ENCODE measurements at regions not wholly inside any gene's neighbourhood (a gene's known extent, or its start where the extent isn't known, plus 50 kb on each side); places are given as distances from the start of the nearest gene placed in this dataset.

DNA sequence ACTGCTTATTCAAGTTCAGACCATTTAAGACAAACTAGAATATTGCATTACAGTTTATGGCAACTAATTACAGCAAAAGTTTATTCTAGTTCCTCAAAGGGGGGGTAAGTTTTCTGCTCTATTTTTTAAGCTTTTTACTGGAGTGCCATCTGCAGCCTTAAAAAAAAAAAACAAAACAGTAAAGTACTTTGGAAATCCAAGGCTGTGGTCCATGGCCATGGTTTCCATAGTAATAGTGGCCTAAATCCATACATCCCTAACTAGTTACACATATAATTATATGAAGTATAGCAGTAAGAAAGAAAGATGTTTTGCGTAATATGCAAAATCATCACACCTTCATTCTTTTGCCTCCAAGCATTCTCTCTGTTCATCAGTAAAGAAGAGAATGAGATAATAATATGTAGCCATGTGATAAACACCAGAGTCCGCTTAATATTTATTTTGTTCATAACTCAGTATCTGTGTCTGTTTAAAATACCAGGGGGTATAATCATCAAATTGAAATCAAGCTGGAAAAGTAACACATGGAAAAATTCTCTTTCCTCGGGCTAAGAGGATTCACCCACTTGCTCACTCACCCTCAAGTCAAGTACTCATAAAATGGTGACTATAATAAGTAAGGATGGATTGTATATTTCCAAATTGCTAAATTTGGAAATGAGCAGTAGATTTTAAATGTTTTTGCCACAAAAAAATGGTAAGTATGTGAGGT lies 301.1 kb upstream of the RND3 start:
- TF ChIP-seq POLR2AphosphoS5 (IDR thresholded peaks at IDR 0.05; ENCODE audit: low read depth, low read length) = no peak
- no peak for TF ChIP-seq SIN3A (IDR thresholded peaks at IDR 0.05; ENCODE audit: borderline replicate concordance, insufficient read depth, low read length)
- no peak for TF ChIP-seq REST (IDR thresholded peaks at IDR 0.05; ENCODE audit: insufficient read depth in 1 of 2, low read depth in 2 of 2, low read length in 2 of 2)
- TF ChIP-seq TAF1 (IDR thresholded peaks at IDR 0.05; ENCODE audit: borderline replicate concordance, insufficient read depth, low read length) = no peak
- TF ChIP-seq FOXP2 (optimal IDR thresholded peaks at IDR 0.05; ENCODE audit: borderline replicate concordance, extremely low read depth, extremely low read length, insufficient read depth) = no peak

GRCh38 chr2:150787353-150788093 lies 300.1 kb upstream of the RND3 start:
- TF ChIP-seq REST (IDR thresholded peaks at IDR 0.05; ENCODE audit: insufficient read depth in 1 of 2, low read depth in 2 of 2, low read length in 2 of 2) (no peak), TAF1 (IDR thresholded peaks at IDR 0.05; ENCODE audit: borderline replicate concordance, insufficient read depth, low read length) (no peak), SIN3A (IDR thresholded peaks at IDR 0.05; ENCODE audit: borderline replicate concordance, insufficient read depth, low read length) (no peak), POLR2AphosphoS5 (IDR thresholded peaks at IDR 0.05; ENCODE audit: low read depth, low read length) (no peak), FOXP2 (optimal IDR thresholded peaks at IDR 0.05; ENCODE audit: borderline replicate concordance, extremely low read depth, extremely low read length, insufficient read depth) (no peak)

DNA sequence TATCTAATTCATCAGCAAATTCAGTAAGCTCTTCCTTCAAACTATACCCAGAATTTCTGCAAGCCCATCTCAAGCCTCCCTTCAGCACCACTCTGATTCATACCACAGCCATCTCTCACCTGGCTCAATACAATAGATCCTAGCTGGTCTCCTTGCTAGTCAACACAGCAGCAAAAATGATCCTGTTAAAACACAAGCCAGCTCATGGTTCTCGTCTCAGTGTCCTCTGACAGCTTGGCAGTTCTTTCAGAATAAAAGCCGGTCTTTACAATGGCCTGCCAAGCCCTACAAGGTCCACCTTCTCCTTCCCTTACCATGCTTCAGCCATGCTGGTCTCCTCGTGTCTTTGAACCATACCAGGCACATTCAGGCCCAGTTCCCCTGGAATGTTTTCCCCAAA lies 296.9 kb upstream of the RND3 start:
- TF ChIP-seq SIN3A (IDR thresholded peaks at IDR 0.05; ENCODE audit: borderline replicate concordance, insufficient read depth, low read length) (no peak), POLR2AphosphoS5 (IDR thresholded peaks at IDR 0.05; ENCODE audit: low read depth, low read length) (no peak), FOXP2 (optimal IDR thresholded peaks at IDR 0.05; ENCODE audit: borderline replicate concordance, extremely low read depth, extremely low read length, insufficient read depth) (no peak), TAF1 (IDR thresholded peaks at IDR 0.05; ENCODE audit: borderline replicate concordance, insufficient read depth, low read length) (no peak), REST (IDR thresholded peaks at IDR 0.05; ENCODE audit: insufficient read depth in 1 of 2, low read depth in 2 of 2, low read length in 2 of 2) (no peak)

GRCh38 chr2:150783896-150784295 lies 296.4 kb upstream of the RND3 start:
- TF ChIP-seq REST (IDR thresholded peaks at IDR 0.05; ENCODE audit: insufficient read depth in 1 of 2, low read depth in 2 of 2, low read length in 2 of 2) = no peak
- no peak for TF ChIP-seq POLR2AphosphoS5 (IDR thresholded peaks at IDR 0.05; ENCODE audit: low read depth, low read length)
- TF ChIP-seq TAF1 (IDR thresholded peaks at IDR 0.05; ENCODE audit: borderline replicate concordance, insufficient read depth, low read length) = no peak
- no peak for TF ChIP-seq FOXP2 (optimal IDR thresholded peaks at IDR 0.05; ENCODE audit: borderline replicate concordance, extremely low read depth, extremely low read length, insufficient read depth)
- TF ChIP-seq SIN3A (IDR thresholded peaks at IDR 0.05; ENCODE audit: borderline replicate concordance, insufficient read depth, low read length) = no peak

Data from PFSK-1 (cell line).